ENCODE measurements at regions not wholly inside any gene's neighbourhood (a gene's known extent, or its start where the extent isn't known, plus 50 kb on each side); places are given as distances from the start of the nearest gene placed in this dataset.

DNA sequence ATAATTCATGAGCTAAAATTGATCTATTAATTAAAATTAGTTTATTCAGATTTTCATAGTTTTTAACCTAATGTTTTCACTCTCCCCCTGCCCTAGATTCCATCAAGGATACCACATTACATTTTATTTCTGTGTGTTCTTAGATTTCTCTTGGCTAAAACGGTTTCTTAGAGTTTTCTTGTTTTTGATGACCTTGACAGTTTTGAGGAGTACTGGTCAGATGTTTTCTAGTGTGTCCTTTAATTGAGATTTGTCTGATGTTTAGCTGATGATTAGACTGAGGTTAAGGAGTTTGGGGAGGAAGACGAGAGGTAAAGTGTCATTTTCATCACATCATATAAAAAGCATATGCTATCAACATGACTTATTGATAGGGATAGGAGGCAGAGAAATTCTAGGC is 475.9 kb downstream of the SQOR start:
- no peak for DNase-seq (ENCODE audit: low spot score)

- no peak for DNase-seq (ENCODE audit: low spot score)
These were observed 476.9 kb downstream of the SQOR start for GRCh38 chr15:46111730-46112129.

DNA sequence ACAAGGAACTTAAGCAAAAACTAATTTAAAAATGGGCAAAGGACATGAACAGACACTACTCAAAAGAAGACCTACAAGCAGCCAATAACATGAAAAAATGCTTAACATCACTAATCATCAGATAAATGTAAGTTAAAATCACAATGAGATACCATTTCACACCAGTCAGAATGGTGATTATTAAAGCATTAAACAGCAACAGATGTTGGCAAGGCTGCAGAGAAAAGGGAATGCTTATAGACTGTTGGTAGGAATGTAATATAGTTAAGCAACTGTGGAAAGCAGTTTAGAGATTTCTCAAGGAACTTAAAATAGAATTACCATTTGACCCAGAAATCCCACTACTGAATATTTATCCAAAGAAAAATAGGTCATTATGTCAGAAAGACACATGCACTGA is 482.2 kb downstream of the SQOR start:
- no peak for DNase-seq (ENCODE audit: low spot score)

GRCh38 chr15:46120713-46121112 is 485.9 kb downstream of the SQOR start:
- DNase-seq (ENCODE audit: low spot score): no peak

GRCh38 chr15:46121441-46121840 is 486.6 kb downstream of the SQOR start:
- no peak for DNase-seq (ENCODE audit: low spot score)

DNA sequence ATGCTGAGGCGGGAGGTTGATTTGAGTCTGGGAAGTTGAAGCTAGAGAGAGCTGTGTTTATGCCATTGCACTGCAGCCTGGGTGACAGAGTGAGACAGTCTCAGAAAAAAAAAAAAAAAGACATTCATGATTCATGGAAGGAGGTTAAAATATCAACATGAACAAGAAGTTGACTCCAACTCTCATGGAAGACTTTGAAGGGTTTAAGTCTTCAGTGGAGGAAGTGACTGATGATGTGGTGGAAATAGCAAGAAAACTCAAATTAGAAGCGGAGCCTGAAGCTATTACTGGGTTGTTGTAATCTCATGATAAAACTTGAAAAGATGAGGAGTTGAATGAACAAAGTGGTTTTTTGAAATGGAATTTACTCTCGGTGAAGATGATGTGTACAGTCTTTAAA is 491.8 kb downstream of the SQOR start:
- DNase-seq (ENCODE audit: low spot score): no peak

DNA sequence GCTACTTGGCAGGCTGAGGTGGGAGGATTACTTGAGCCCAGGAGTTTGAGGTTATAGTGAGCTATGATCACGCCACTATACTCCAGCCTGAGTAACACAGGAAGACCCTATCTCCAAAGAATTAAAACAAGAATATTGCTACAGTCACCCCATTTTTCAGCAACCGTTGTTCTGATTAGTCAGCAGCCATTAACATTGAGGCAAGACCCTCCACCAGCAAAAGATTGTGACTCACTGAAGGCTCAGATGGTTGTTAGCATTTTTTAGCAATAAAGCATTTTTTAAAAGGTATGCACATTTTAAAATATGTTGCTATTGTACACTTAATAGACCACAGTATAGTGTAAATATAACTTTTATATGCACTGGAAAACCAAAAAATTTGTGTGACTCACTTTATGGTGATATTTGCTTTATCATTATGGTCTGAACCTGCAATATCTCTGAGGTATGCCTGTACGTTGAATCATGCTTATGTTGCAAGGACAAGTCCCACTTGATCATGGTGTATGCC is 492.6 kb downstream of the SQOR start:
- no peak for DNase-seq (ENCODE audit: low spot score)

DNA sequence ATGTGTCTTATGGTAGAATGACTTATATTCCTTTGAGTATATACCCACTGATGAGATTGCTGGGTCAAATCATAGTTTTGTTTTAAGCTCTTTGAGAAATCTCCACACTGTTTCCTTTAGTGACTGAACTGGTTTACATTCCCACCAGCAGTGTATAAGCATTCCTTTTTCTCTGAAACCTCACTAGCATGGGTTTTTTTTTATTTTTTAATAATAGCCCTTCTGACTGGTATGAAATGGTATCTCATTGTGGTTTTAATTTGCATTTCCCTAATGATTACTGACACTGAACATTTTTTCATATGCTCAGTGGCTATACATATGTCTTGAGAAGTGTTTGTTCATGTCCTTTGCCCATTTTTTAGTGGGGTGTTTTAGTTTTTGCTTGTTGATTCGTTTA is 494.3 kb downstream of the SQOR start:
- DNase-seq (ENCODE audit: low spot score): no peak

DNA sequence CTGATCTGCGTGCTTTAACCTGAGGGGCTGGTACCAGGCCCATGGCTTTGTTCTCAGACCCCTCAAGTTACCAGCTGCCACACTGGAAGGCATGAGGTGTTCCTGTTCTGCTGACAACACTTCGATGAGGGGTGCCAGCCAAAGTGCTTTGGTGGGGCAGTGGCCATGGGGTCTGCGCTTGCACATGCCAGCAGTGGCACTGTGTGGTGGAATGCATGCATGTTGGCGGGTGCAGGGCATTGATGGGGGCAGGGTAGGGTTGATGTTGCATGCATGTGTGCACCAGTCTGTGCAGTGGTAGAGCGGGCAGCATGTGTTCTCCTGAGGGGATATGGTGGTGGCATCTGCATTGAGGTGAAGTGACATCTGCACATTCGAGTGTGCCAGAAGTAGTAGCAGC is 497.0 kb downstream of the SQOR start:
- DNase-seq (ENCODE audit: low spot score): no peak

GRCh38 chr15:46137443-46137842 is 502.6 kb downstream of the SQOR start:
- DNase-seq (ENCODE audit: low spot score): no peak

DNA sequence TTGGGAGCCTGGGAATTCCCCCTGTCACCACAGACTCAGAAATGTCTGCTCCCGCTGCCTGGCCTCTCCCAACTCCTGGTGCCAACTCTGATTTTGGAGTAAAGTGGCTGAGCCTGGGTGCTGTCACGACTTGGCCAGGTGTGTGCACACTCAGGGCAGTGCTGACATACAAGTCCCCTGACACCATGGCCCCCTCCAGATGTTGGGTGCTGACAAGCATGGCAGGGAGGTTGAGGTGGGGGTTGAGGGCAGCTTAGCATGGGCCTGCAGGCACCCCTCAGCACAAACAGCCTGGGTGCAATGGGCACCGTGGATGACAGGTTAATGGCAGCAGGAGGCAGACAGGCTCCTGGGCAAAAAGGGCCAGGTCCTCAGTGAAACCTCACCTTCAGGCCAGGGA is 511.2 kb downstream of the SQOR start:
- no peak for DNase-seq (ENCODE audit: low spot score)

GRCh38 chr15:46146915-46147314 is 512.1 kb downstream of the SQOR start:
- DNase-seq (ENCODE audit: low spot score): no peak

GRCh38 chr15:46151786-46152185 is 517.0 kb downstream of the SQOR start:
- no peak for DNase-seq (ENCODE audit: low spot score)

DNA sequence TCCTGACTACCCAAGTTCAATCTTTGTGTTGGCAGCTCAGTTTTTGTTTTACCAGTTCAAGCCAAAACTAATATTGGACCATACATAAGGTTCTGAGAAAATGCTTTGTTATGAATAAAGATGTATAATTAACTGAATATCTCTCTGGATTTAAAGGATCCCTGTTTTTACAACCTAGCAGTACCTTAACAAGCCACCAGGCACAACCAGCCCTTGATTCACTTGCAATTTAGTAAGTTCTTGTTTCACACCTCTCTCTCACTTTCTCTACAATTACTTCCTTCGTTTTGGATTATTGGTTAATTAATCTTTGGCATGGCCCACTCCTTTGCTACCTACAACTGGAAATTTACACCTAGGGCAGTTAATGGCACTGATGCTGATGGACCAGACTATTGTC is 531.9 kb downstream of the SQOR start:
- DNase-seq (ENCODE audit: low spot score): no peak

GRCh38 chr15:46170326-46170725 is 535.5 kb downstream of the SQOR start:
- no peak for DNase-seq (ENCODE audit: low spot score)

GRCh38 chr15:46174122-46174521 is 539.3 kb downstream of the SQOR start:
- no peak for DNase-seq (ENCODE audit: low spot score)

DNA sequence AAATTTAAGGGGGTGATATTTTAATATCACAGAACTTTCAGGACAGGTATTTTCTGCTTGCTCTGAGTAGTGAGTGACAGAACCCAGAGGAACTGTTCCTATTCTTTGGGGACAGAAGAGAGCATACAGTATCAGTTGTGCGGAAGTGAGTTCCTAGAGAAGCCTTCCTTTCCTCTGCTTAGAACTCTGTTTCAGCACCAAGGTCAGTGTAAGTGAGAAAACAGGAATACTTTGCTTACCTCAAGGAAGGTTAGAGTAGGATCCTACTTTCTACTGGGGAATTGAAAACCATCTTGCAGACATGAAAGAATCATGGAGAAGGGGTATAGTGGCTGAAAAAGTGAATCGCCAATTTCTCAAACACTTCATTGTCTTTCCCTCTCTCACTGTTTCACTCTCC is 542.4 kb downstream of the SQOR start:
- DNase-seq (ENCODE audit: low spot score): no peak

GRCh38 chr15:46178138-46178537 is 543.3 kb downstream of the SQOR start:
- no peak for DNase-seq (ENCODE audit: low spot score)

DNA sequence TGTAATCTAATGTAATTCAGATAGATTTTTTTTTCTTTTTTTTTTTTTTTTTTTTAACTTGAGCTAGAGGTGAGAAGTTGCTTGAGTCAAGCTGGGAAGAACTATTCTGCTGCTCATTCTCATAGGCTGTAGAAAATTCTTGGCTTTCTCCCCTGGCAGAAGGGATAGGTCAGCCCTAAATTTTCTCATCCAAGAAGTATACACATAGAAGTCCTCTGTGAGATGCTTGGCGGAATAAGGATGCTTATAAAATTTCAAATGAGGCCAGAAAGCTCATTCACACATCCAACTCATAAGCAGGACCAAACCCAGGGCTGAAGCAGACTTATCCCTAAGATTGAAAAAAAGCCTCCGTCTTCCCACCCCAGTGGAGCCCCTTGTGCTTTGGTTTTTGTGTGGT is 572.5 kb downstream of the SQOR start:
- no peak for DNase-seq (ENCODE audit: low spot score)

DNA sequence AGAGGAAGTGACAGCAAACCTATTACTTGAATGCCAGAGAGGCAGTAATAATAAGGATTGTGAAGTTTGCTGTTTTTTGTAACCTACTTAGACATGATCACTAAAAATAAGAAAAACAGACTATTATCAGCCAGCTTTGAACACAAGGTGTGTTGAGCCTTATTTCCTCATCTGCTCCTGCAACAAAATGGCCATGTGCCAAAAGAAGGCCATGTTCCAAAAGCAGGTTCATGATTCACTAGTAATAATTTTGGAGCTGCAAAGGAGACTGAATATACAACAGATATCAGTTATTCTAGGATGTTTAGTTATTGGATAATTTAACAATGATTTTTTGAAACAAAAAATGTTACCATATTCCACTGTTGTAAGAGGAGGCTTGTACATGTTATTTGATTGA is 578.7 kb downstream of the SQOR start:
- DNase-seq (ENCODE audit: low spot score): no peak

GRCh38 chr15:46222826-46223225 is 588.0 kb downstream of the SQOR start:
- DNase-seq (ENCODE audit: low spot score): no peak

DNA sequence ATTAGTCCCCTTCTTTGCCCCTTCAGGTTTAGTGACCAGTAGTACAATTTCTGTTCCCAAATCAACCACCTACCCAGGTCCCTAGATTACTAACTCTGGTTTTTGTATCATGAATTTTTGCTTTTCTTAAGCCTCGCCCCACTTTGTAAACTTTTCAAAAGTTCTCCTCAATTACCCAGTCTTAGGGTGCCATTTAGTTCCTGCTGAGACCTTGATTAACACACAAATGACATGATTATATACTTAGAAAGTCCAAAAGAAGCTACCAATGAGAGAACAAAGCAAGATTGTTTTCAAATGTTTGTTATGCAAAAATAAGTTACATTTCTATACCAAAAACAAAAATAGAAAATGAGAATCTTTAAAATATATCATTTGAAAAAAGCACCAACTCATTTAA is 594.4 kb downstream of the SQOR start:
- DNase-seq (ENCODE audit: low spot score): no peak

DNA sequence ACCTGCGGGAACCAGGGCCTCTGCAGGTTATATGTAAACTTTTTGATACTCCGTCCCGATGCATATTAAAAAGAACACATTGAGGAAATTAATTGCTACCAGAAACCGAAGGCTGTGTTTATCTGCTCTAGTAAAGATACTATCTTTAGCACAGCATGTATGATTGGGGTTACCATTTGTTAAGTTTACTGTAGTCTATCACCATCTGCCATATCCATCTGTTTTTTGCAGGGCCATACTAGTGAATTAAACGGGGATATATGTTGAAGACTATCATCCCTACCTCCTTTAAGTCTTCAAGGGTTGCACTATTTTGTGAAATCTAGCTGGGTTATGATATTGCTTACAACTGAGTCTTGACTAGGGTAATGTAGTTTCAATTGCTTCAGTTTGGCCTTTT is 597.0 kb downstream of the SQOR start:
- no peak for DNase-seq (ENCODE audit: low spot score)

DNA sequence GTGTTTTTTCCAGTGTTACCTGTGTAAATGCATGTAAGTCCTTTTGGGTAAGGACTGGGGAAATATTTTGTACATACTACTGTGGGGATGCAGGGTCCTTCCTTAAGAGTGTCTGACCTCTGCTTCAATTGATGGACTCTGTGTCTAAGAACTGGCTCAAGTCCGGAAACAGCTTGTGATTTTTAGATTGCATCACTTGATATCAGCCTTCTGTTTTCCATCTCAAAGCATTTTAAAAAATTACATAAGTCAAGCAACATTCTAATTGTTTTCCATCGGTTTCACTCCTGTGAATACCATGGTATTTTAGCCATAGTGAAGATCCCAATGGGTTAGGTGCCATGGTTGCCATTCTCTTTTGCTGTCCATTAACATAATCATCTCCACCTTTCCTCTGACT is 597.6 kb downstream of the SQOR start:
- no peak for DNase-seq (ENCODE audit: low spot score)

GRCh38 chr15:46242935-46243334 is 608.1 kb downstream of the SQOR start:
- no peak for DNase-seq (ENCODE audit: low spot score)

All from CD4-positive, alpha-beta T cell treated with Interleukin-6 at 100 ng/mL for 8 hours (primary cell).